ENCODE measurements at regions not wholly inside any gene's neighbourhood (a gene's known extent, or its start where the extent isn't known, plus 50 kb on each side); places are given as distances from the start of the nearest gene placed in this dataset.
"Not testable (repeated sequence)": the region's sequence is repeated elsewhere in the genome, so short reads cannot be mapped to it uniquely, and the experiment has no call there.

GRCh38 chr15:46091860-46092450 lies 457.1 kb downstream of the SQOR start:
- DNase-seq (ENCODE audit: low read depth in 2 of 2, low spot score in 1 of 2), result no peak

GRCh38 chr15:46098006-46098405 lies 463.2 kb downstream of the SQOR start:
- DNase-seq (ENCODE audit: low read depth in 2 of 2, low spot score in 1 of 2), result not testable (repeated sequence)

GRCh38 chr15:46110755-46111154 lies 475.9 kb downstream of the SQOR start:
- no peak for DNase-seq (ENCODE audit: low read depth in 2 of 2, low spot score in 1 of 2)

GRCh38 chr15:46111730-46112129 lies 476.9 kb downstream of the SQOR start:
- DNase-seq (ENCODE audit: low read depth in 2 of 2, low spot score in 1 of 2), result no peak

DNA sequence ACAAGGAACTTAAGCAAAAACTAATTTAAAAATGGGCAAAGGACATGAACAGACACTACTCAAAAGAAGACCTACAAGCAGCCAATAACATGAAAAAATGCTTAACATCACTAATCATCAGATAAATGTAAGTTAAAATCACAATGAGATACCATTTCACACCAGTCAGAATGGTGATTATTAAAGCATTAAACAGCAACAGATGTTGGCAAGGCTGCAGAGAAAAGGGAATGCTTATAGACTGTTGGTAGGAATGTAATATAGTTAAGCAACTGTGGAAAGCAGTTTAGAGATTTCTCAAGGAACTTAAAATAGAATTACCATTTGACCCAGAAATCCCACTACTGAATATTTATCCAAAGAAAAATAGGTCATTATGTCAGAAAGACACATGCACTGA lies 482.2 kb downstream of the SQOR start:
- no peak for DNase-seq (ENCODE audit: low read depth in 2 of 2, low spot score in 1 of 2)

DNA sequence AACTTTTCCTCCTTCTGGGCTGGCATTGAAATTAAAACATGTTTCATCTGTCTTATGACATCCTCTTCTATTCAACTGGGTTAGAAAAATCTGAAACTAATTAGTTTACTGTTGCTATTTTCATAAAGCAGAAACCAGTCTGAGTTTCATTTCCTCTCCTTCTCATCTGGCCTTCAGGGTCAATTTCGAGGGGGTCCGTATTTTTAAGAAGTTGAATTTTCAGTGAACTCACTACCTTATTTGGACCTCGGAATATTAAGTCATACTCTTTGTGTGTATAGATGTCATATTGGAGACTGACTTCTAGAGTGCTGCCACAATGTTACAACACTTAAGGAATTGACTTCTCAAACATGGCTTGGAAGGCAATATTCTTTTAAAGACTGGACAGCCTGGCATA lies 485.9 kb downstream of the SQOR start:
- DNase-seq (ENCODE audit: low read depth in 2 of 2, low spot score in 1 of 2), result no peak

- no peak for DNase-seq (ENCODE audit: low read depth in 2 of 2, low spot score in 1 of 2)
These were observed 486.6 kb downstream of the SQOR start for GRCh38 chr15:46121441-46121840.

DNA sequence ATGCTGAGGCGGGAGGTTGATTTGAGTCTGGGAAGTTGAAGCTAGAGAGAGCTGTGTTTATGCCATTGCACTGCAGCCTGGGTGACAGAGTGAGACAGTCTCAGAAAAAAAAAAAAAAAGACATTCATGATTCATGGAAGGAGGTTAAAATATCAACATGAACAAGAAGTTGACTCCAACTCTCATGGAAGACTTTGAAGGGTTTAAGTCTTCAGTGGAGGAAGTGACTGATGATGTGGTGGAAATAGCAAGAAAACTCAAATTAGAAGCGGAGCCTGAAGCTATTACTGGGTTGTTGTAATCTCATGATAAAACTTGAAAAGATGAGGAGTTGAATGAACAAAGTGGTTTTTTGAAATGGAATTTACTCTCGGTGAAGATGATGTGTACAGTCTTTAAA lies 491.8 kb downstream of the SQOR start:
- no peak for DNase-seq (ENCODE audit: low read depth in 2 of 2, low spot score in 1 of 2)

GRCh38 chr15:46127361-46127874 lies 492.6 kb downstream of the SQOR start:
- no peak for DNase-seq (ENCODE audit: low read depth in 2 of 2, low spot score in 1 of 2)

DNA sequence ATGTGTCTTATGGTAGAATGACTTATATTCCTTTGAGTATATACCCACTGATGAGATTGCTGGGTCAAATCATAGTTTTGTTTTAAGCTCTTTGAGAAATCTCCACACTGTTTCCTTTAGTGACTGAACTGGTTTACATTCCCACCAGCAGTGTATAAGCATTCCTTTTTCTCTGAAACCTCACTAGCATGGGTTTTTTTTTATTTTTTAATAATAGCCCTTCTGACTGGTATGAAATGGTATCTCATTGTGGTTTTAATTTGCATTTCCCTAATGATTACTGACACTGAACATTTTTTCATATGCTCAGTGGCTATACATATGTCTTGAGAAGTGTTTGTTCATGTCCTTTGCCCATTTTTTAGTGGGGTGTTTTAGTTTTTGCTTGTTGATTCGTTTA lies 494.3 kb downstream of the SQOR start:
- DNase-seq (ENCODE audit: low read depth in 2 of 2, low spot score in 1 of 2), result no peak

DNA sequence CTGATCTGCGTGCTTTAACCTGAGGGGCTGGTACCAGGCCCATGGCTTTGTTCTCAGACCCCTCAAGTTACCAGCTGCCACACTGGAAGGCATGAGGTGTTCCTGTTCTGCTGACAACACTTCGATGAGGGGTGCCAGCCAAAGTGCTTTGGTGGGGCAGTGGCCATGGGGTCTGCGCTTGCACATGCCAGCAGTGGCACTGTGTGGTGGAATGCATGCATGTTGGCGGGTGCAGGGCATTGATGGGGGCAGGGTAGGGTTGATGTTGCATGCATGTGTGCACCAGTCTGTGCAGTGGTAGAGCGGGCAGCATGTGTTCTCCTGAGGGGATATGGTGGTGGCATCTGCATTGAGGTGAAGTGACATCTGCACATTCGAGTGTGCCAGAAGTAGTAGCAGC lies 497.0 kb downstream of the SQOR start:
- no peak for DNase-seq (ENCODE audit: low read depth in 2 of 2, low spot score in 1 of 2)

DNA sequence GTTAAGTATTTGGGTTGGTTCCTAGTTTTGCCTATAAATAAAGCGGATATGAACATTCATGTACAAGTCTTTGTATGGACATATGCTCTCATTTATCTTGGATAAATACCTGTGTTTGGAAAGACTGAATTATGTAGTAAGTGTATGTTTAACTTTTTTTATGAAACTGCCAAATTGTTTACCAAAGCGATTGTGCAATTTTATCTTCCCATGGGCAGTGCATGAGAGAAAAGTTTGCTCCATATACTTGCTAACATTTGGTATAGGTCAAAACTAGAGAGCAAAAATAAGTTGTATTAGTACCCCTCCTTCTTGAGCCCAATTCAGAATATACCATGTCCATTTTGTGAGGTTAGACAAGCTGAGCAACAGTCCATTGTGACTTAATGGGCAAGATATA lies 502.6 kb downstream of the SQOR start:
- DNase-seq (ENCODE audit: low read depth in 2 of 2, low spot score in 1 of 2), result no peak

GRCh38 chr15:46146002-46146401 lies 511.2 kb downstream of the SQOR start:
- DNase-seq (ENCODE audit: low read depth in 2 of 2, low spot score in 1 of 2), result no peak

- DNase-seq (ENCODE audit: low read depth in 2 of 2, low spot score in 1 of 2), result no peak
These were observed 512.1 kb downstream of the SQOR start for GRCh38 chr15:46146915-46147314.

DNA sequence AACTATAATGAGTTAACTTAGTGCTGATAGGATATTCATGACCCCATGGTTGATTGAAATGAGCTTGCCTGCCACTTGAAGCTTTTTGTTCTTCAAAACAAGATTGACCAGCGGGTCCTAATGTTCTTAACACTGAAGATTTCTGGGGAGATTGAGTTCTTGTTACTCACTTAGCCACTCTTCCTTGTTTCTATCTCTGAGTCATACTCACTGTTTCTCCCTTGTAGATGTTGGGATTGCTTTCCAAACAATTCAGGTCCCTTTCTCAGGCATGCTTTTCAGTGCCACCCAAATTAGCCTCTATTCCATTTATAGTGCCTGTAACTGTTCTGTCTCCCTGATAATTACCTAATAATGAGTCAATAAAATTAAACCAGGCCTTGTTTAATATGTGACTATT lies 517.0 kb downstream of the SQOR start:
- DNase-seq (ENCODE audit: low read depth in 2 of 2, low spot score in 1 of 2), result no peak

DNA sequence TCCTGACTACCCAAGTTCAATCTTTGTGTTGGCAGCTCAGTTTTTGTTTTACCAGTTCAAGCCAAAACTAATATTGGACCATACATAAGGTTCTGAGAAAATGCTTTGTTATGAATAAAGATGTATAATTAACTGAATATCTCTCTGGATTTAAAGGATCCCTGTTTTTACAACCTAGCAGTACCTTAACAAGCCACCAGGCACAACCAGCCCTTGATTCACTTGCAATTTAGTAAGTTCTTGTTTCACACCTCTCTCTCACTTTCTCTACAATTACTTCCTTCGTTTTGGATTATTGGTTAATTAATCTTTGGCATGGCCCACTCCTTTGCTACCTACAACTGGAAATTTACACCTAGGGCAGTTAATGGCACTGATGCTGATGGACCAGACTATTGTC lies 531.9 kb downstream of the SQOR start:
- DNase-seq (ENCODE audit: low read depth in 2 of 2, low spot score in 1 of 2), result no peak

DNA sequence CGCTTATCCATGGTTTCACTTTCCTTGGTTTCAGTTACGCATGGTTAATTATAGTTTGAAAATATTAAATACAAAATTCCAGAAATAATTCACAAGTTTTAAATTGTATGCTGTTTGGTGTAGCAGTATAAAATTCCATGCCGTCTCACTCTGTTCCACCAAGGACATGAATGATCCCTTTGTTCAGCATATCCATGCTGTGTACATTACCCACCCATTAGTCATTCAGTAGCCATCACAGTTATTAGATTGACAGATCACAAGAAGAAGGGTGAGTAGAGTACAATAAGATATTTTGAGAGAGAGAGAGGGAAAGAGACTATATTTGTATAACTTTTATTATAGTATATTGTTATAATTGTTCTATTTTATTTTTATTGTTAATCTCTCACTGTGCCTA lies 535.5 kb downstream of the SQOR start:
- DNase-seq (ENCODE audit: low read depth in 2 of 2, low spot score in 1 of 2), result no peak

- no peak for DNase-seq (ENCODE audit: low read depth in 2 of 2, low spot score in 1 of 2)
These were observed 539.3 kb downstream of the SQOR start for GRCh38 chr15:46174122-46174521.

DNA sequence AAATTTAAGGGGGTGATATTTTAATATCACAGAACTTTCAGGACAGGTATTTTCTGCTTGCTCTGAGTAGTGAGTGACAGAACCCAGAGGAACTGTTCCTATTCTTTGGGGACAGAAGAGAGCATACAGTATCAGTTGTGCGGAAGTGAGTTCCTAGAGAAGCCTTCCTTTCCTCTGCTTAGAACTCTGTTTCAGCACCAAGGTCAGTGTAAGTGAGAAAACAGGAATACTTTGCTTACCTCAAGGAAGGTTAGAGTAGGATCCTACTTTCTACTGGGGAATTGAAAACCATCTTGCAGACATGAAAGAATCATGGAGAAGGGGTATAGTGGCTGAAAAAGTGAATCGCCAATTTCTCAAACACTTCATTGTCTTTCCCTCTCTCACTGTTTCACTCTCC lies 542.4 kb downstream of the SQOR start:
- DNase-seq (ENCODE audit: low read depth in 2 of 2, low spot score in 1 of 2), result no peak

GRCh38 chr15:46178138-46178537 lies 543.3 kb downstream of the SQOR start:
- no peak for DNase-seq (ENCODE audit: low read depth in 2 of 2, low spot score in 1 of 2)

GRCh38 chr15:46207341-46207740 lies 572.5 kb downstream of the SQOR start:
- DNase-seq (ENCODE audit: low read depth in 2 of 2, low spot score in 1 of 2), result no peak

DNA sequence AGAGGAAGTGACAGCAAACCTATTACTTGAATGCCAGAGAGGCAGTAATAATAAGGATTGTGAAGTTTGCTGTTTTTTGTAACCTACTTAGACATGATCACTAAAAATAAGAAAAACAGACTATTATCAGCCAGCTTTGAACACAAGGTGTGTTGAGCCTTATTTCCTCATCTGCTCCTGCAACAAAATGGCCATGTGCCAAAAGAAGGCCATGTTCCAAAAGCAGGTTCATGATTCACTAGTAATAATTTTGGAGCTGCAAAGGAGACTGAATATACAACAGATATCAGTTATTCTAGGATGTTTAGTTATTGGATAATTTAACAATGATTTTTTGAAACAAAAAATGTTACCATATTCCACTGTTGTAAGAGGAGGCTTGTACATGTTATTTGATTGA lies 578.7 kb downstream of the SQOR start:
- no peak for DNase-seq (ENCODE audit: low read depth in 2 of 2, low spot score in 1 of 2)

- DNase-seq (ENCODE audit: low read depth in 2 of 2, low spot score in 1 of 2), result no peak
These were observed 588.0 kb downstream of the SQOR start for GRCh38 chr15:46222826-46223225.

DNA sequence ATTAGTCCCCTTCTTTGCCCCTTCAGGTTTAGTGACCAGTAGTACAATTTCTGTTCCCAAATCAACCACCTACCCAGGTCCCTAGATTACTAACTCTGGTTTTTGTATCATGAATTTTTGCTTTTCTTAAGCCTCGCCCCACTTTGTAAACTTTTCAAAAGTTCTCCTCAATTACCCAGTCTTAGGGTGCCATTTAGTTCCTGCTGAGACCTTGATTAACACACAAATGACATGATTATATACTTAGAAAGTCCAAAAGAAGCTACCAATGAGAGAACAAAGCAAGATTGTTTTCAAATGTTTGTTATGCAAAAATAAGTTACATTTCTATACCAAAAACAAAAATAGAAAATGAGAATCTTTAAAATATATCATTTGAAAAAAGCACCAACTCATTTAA lies 594.4 kb downstream of the SQOR start:
- no peak for DNase-seq (ENCODE audit: low read depth in 2 of 2, low spot score in 1 of 2)
